GM19099 (cell line): ENCODE measurements at regions not wholly inside any gene's neighbourhood (a gene's known extent, or its start where the extent isn't known, plus 50 kb on each side); places are given as distances from the start of the nearest gene placed in this dataset.

ENCODE experiments used
- POLR2A ChIP-seq: IDR thresholded peaks from 3 replicates; pipeline ENCODE4 v1.6.1; 2011; ENCODE audit warnings: low read depth; ENCODE audit not compliant: insufficient read length; ENCODE audit errors: extremely low read depth

DNA sequence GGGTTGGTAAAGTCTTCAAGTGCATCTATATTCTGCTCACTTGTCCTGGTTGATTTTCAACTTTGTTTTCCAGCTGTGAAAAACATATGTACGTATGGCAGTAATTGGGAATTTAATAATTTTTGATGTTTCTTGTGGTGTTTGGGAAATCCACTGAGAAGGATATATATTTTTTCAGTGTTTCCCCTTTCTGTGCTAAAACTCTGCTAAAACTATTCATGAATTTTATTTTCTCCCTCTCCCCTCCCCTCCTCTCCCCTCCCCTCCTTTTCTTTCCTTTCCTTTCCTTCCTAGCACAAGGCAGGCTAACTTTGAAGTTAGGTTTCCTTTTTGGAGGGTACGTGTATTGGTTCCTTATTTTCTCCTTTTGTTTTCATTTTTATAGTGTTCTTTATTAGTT lies 220.7 kb downstream of the PDCD6IP start:
- no peak for TF ChIP-seq POLR2A

GRCh38 chr3:34020170-34020569 lies 221.7 kb downstream of the PDCD6IP start:
- TF ChIP-seq POLR2A: no peak

GRCh38 chr3:34020726-34021680 lies 222.6 kb downstream of the PDCD6IP start:
- TF ChIP-seq POLR2A: no peak

GRCh38 chr3:34022147-34022546 lies 223.7 kb downstream of the PDCD6IP start:
- TF ChIP-seq POLR2A: no peak

- no peak for TF ChIP-seq POLR2A
Measured at GRCh38 chr3:34024447-34025240, 226.2 kb downstream of the PDCD6IP start.

- TF ChIP-seq POLR2A: no peak
Measured at GRCh38 chr3:34033839-34034238, 235.4 kb downstream of the PDCD6IP start.

GRCh38 chr3:34034840-34035239 lies 236.4 kb downstream of the PDCD6IP start:
- no peak for TF ChIP-seq POLR2A

- TF ChIP-seq POLR2A: no peak
Measured at GRCh38 chr3:34035775-34036174, 237.3 kb downstream of the PDCD6IP start.

DNA sequence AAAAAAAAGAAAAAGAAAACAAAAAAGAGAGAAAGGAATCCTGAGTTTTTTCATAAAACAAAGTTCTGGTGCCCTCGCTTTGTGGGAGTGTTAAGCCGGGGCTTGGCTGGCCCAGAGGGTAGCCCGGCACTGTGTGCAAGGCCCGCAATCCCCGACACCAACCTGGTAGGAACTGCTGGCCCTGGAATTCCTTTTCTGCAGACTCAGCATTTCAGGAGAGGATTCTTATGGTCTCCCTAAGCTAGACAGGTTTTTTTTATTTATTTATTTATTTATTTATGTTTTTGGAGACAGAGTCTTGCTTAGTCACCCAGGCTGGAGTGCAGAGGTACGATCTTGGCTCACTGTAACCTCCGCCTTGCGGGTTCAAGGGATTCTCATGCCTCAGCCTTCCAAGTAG lies 238.8 kb downstream of the PDCD6IP start:
- no peak for TF ChIP-seq POLR2A

DNA sequence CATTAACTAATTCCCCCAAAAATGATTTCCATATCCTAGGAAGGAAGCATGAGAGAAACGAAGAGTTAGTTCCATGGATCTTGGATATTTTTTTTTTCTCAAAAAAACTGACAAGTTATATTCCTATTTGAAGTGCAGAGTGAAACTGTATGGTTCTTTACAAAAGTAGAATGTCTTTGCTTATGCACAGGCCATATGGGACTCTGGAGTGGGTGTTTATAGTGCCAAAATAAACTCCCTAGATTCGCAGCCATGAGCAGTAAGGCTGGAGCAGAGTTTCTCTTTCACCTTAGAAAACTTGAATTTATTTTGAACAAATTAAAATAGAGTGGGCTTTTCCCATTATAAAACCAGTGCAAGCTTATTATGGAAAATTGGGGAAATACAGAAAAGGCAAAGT lies 239.7 kb downstream of the PDCD6IP start:
- TF ChIP-seq POLR2A: no peak

GRCh38 chr3:34046154-34046553 lies 247.7 kb downstream of the PDCD6IP start:
- no peak for TF ChIP-seq POLR2A

- TF ChIP-seq POLR2A: no peak
Measured at GRCh38 chr3:34053626-34054025, 255.2 kb downstream of the PDCD6IP start.

DNA sequence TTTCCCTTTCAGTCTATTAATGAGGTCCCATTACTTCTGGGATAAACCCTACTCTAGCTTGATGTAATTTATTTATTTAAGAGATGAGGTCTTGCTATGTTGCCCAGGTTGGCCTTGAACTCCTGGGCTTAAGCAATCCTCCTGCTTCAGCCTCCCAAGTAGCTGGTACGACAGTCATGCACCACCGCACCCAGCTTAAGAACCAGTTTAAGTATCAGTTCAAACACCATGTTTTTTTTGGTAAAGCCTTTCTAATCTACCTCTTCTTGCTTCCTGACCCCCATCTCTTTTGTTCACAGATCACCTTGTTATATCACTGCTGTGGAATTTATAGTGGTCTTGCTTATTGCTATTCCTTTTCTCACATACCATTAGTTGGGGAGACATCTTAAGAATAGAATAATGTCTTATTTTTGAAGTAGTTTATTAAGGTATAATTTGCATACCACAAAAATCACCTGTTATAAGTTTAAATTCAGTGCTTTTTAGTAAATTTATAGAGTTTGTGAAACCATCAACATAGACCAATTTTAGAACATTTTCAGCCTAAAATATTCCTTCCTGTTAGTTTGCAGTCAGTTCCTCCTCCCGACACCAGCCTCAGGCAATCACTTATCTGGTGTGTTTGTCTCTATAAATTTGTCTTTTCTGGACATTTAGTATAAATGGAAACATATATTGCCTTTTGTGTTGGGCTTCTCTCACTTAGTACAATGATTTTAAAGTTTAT lies 257.9 kb downstream of the PDCD6IP start:
- TF ChIP-seq POLR2A: no peak

GRCh38 chr3:34056951-34057390 lies 258.5 kb downstream of the PDCD6IP start:
- TF ChIP-seq POLR2A: peak; percentile 18

GRCh38 chr3:34065901-34066300 lies 267.5 kb downstream of the PDCD6IP start:
- no peak for TF ChIP-seq POLR2A
